Right cardiac atrium (tissue), 5 donors: ENCODE measurements at regions not wholly inside any gene's neighbourhood (a gene's known extent, or its start where the extent isn't known, plus 50 kb on each side); places are given as distances from the start of the nearest gene placed in this dataset.
A peak's percentile ranks its signal among the peaks of the same experiment; 100 is the strongest.

Experiments used
- ATAC-seq, 2 donors: fragments of 200-7000 bp; cut with Tn5 transposase; one replicate each; pipeline versions ENCODE4 v1.8.0 to v1.9.1; 2020; ENCODE audit warnings: moderate library complexity in 2 of 2, mild to moderate bottlenecking in 1 of 2
- DNase-seq, 3 donors: peaks; one replicate each; pipeline ENCODE4 v3.0.0-alpha.2; 2020
- H3K27ac ChIP-seq: one replicate; pipeline ENCODE4 v1.5.1; 2013; ENCODE audit warnings: mild to moderate bottlenecking, low read length, control low read depth, moderate library complexity
- H3K27me3 ChIP-seq: one replicate; pipeline ENCODE4 v1.6.1; 2013; ENCODE audit not compliant: control insufficient read depth, insufficient read depth
- H3K4me1 ChIP-seq: one replicate; pipeline ENCODE4 v1.6.1; 2013; ENCODE audit warnings: low read length; ENCODE audit not compliant: control insufficient read depth, insufficient read depth
- H3K4me3 ChIP-seq: one replicate; pipeline ENCODE4 v1.5.1; 2013; ENCODE audit warnings: low read length, control low read depth
- H3K9me3 ChIP-seq: one replicate; pipeline ENCODE4 v1.6.1; 2013; ENCODE audit warnings: low read length; ENCODE audit not compliant: control insufficient read depth
- WGBS: extraction: QIAGEN DNeasy Blood & Tissue Kit; methylation state at CpG from one replicate; pipeline ENCODE4 v1.1.7; 2013; 5-methylcytosine and 5-hydroxymethylcytosine counted together
- intact Hi-C, 4 donors: fragments of 100-400 bp; cut with DNase I; formaldehyde crosslinking; loops; one replicate each; pipeline versions ENCODE4 v1.11.0 to v1.14.0; 2022 to 2023
- donor health status: healthy with polysubstance abuse.
- donor health status: DM: no; HTN: yes; CAD: no.
- donor health status: DM: no; HTN: no; CAD: no.
- donor health status: DM: no; HTN: yes; CAD: no; lungs with severe emphysema.
- donor health status: DM: yes; HTN: yes; CAD: no.

GRCh38 chrX:134146493-134146892 is 90.5 kb upstream of the CCDC160 start:
- 56% methylated on average over 6 of the region's 6 CpGs for WGBS
- intact Hi-C loops: no loop called here
- DNase-seq (no peak), ATAC-seq (no peak)
- Histone ChIP-seq H3K27ac (no peak overlapping the region), H3K4me3 (no peak overlapping the region), H3K27me3 (no peaks in the 10 kb centered on the region), H3K9me3 (no peaks in the 10 kb centered on the region), H3K4me1 (no peaks in the 10 kb centered on the region)

GRCh38 chrX:134148172-134148692 is 88.8 kb upstream of the CCDC160 start:
- peak in 1 of 3 donors; percentile 36 for DNase-seq
- 58% methylated on average over 9 of the region's 9 CpGs for WGBS
- no peak overlapping the region for H3K4me3 ChIP-seq

GRCh38 chrX:134158821-134159512 is 78.0 kb upstream of the CCDC160 start:
- DNase-seq: no peak
- ATAC-seq: no peak

More at GRCh38 chrX:134148172-134148692, 88.8 kb upstream of the CCDC160 start:
- no peak overlapping the region for H3K27ac ChIP-seq
- no peaks in the 10 kb centered on the region for H3K27me3 ChIP-seq
- intact Hi-C loops: no loop called here
- no peaks in the 10 kb centered on the region for H3K9me3 ChIP-seq
- H3K4me1 ChIP-seq: no peaks in the 10 kb centered on the region
- ATAC-seq: no peak

GRCh38 chrX:134161162-134161561 is 75.8 kb upstream of the CCDC160 start:
- ATAC-seq (no peak), DNase-seq (no peak)
- Histone ChIP-seq H3K27me3 (no peaks in the 10 kb centered on the region), H3K4me1 (no peaks in the 10 kb centered on the region), H3K4me3 (no peak overlapping the region), H3K9me3 (no peaks in the 10 kb centered on the region), H3K27ac (no peak overlapping the region)
- intact Hi-C loops: no loop called here
- 74% methylated on average over 2 of the region's 2 CpGs for WGBS

More at GRCh38 chrX:134158821-134159512, 78.0 kb upstream of the CCDC160 start:
- Histone ChIP-seq H3K4me3 (no peak overlapping the region), H3K27ac (no peak overlapping the region), H3K9me3 (no peaks in the 10 kb centered on the region), H3K27me3 (no peaks in the 10 kb centered on the region), H3K4me1 (no peaks in the 10 kb centered on the region)
- intact Hi-C loops: no loop called here
- WGBS: 88% methylated on average over 5 of the region's 5 CpGs

GRCh38 chrX:134162032-134162431 is 75.0 kb upstream of the CCDC160 start:
- H3K4me3 ChIP-seq: no peak overlapping the region
- H3K4me1 ChIP-seq: no peaks in the 10 kb centered on the region
- H3K9me3 ChIP-seq: no peaks in the 10 kb centered on the region
- intact Hi-C loops: no loop called here
- DNase-seq (no peak), ATAC-seq (no peak)
- H3K27ac ChIP-seq: no peak overlapping the region
- no peaks in the 10 kb centered on the region for H3K27me3 ChIP-seq

- 82% methylated on average over 1 of the region's 1 CpG for WGBS
- Histone ChIP-seq H3K4me3 (no peak overlapping the region), H3K4me1 (no peaks in the 10 kb centered on the region), H3K9me3 (no peaks in the 10 kb centered on the region), H3K27me3 (no peaks in the 10 kb centered on the region), H3K27ac (no peak overlapping the region)
- intact Hi-C loops: no loop called here
- ATAC-seq (no peak), DNase-seq (no peak)
Observed at GRCh38 chrX:134163836-134164235, 73.1 kb upstream of the CCDC160 start.

GRCh38 chrX:134167591-134168203 is 69.3 kb upstream of the CCDC160 start:
- DNase-seq: no peak
- Histone ChIP-seq H3K4me3 (no peak overlapping the region), H3K9me3 (no peaks in the 10 kb centered on the region), H3K27me3 (no peaks in the 10 kb centered on the region), H3K4me1 (no peaks in the 10 kb centered on the region), H3K27ac (no peak overlapping the region)
- 88% methylated on average over 6 of the region's 6 CpGs for WGBS
- no peak for ATAC-seq
- intact Hi-C loops: no loop called here

- peak; percentile 65 to 78 for ATAC-seq
- intact Hi-C loops: no loop called here
- under 1% methylated on average over 74 of the region's 74 CpGs for WGBS
Observed at GRCh38 chrX:134171661-134172587, 65.1 kb upstream of the CCDC160 start.

GRCh38 chrX:134172588-134173259 is 64.3 kb upstream of the CCDC160 start:
- Histone ChIP-seq H3K4me1 (no peaks in the 10 kb centered on the region), H3K4me3 (peak overlapping the region; percentile 86), H3K27ac (no peak overlapping the region), H3K27me3 (no peaks in the 10 kb centered on the region), H3K9me3 (no peaks in the 10 kb centered on the region)
- peak; percentile 20 to 66 (median 62) for DNase-seq
- ATAC-seq: peak; percentile 54 to 70
- under 1% methylated on average over 51 of the region's 51 CpGs for WGBS
- intact Hi-C loops: no loop called here

More at GRCh38 chrX:134171661-134172587, 65.1 kb upstream of the CCDC160 start:
- Histone ChIP-seq H3K27me3 (no peaks in the 10 kb centered on the region), H3K27ac (no peak overlapping the region), H3K9me3 (no peaks in the 10 kb centered on the region), H3K4me3 (peak overlapping the region; percentile 86), H3K4me1 (no peaks in the 10 kb centered on the region)
- DNase-seq: peak; percentile 31 to 77 (median 62)

- no peak for DNase-seq
- 6% methylated on average over 27 of the region's 27 CpGs for WGBS
- intact Hi-C loops: no loop called here
- ATAC-seq: no peak
- Histone ChIP-seq H3K4me1 (no peaks in the 10 kb centered on the region), H3K27ac (no peak overlapping the region), H3K4me3 (peak overlapping the region; percentile 86), H3K9me3 (no peaks in the 10 kb centered on the region), H3K27me3 (no peaks in the 10 kb centered on the region)
Observed at GRCh38 chrX:134173541-134174272, 63.3 kb upstream of the CCDC160 start.
